ENCODE measurements at regions not wholly inside any gene's neighbourhood (a gene's known extent, or its start where the extent isn't known, plus 50 kb on each side); places are given as distances from the start of the nearest gene placed in this dataset.
"Not testable (repeated sequence)": the region's sequence is repeated elsewhere in the genome, so short reads cannot be mapped to it uniquely, and the experiment has no call there.

DNA sequence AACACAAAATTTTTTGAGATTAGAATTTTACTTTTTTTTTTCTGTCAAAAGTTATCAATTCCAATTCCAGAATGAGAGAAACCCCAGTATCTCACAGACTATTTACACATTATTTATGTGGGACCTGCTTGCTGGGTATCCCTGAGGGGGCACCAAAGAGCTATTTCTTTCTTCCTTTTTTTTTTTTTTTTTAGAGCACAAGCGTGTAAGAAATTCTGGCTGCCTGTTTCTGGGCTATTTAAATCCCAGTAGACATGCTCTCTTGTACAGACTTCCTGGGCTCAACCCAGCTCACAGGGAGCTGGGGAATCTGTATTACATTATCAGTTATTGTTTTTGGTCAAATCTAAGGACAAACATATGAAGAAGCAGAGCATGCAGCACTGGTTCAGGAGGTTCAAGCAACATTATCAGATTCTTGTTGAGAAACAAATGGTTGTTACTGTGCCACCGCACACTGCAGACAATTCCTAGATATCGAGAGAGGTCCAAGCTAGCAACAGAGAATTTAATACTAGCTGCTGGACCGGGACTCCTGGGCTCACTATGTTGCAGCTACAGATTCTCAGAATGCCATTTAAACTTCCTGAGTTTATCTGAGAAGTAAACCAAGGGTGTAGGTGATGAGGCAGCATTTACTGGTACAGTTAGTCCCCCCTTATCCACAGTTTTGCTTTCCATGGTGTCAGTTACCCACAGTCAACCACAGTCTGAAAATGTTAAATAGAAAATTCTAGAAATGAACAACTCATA, 83.3 kb upstream of the NBPF26 start:
- H3K4me3 ChIP-seq; H3K4me1 ChIP-seq (replicated peaks in 1 of 2); in situ Hi-C loops (cut with MboI; ENCODE audit: low pct_unique_long_range_greater_than_20kb in 2 of 9, low sequenced_read_pairs in 9 of 9, unreplicated experiment in 9 of 9); H3K27ac ChIP-seq: not testable (repeated sequence)
- ATAC-seq (replicated peaks in 6 of 8) = peak; percentile 21 to 77 (median 66)
- WGBS, 10 experiments = no CpG with 5 or more reads among the region's 4 CpGs

DNA sequence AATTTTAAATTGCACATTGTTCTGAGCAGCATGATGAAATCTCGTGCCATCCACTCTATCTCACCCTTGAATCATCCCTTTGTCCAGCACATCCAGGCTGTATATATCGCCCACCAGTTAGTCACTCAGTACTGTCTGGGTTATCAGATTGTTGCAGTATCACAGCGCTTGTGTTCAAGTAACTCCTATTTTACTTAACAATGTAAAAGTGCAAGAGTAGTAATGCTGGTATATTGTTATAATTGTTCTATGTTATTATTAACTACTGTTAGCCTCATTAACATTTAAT, 82.8 kb upstream of the NBPF26 start:
- H3K4me1 ChIP-seq (replicated peaks in 1 of 2); H3K4me3 ChIP-seq; in situ Hi-C loops (cut with MboI; ENCODE audit: low pct_unique_long_range_greater_than_20kb in 2 of 9, low sequenced_read_pairs in 9 of 9, unreplicated experiment in 9 of 9); H3K27ac ChIP-seq: not testable (repeated sequence)
- ATAC-seq (replicated peaks in 6 of 8) = peak in 7 of 8 experiments; percentile 24 to 98 (median 95)
- WGBS, 10 experiments = no CpG with 5 or more reads among the region's 3 CpGs

DNA sequence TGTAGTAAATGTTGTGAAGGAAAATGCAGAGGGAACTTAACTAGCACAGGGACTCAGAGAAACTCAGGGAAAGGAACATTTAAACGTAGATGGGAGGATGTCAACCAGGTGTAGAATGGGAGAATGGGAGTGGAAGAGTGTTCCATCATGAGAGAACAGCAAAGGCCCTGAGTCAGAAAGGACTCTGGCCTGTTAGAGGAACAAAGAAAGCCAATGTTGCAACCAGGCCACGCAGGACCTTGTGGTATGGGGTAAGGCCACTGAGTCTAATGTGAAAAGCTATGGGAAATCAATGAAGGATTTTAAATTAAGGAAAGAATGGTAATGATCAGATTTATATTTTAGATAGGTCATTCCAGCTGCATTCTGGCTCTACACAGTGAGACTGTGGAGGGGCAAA, 76.6 kb upstream of the NBPF26 start:
- no CpG with 5 or more reads among the region's 2 CpGs for WGBS, 10 experiments
- ATAC-seq (replicated peaks in 6 of 8); H3K4me1 ChIP-seq (replicated peaks in 1 of 2); in situ Hi-C loops (cut with MboI; ENCODE audit: low pct_unique_long_range_greater_than_20kb in 2 of 9, low sequenced_read_pairs in 9 of 9, unreplicated experiment in 9 of 9); H3K27ac ChIP-seq; H3K4me3 ChIP-seq: not testable (repeated sequence)

DNA sequence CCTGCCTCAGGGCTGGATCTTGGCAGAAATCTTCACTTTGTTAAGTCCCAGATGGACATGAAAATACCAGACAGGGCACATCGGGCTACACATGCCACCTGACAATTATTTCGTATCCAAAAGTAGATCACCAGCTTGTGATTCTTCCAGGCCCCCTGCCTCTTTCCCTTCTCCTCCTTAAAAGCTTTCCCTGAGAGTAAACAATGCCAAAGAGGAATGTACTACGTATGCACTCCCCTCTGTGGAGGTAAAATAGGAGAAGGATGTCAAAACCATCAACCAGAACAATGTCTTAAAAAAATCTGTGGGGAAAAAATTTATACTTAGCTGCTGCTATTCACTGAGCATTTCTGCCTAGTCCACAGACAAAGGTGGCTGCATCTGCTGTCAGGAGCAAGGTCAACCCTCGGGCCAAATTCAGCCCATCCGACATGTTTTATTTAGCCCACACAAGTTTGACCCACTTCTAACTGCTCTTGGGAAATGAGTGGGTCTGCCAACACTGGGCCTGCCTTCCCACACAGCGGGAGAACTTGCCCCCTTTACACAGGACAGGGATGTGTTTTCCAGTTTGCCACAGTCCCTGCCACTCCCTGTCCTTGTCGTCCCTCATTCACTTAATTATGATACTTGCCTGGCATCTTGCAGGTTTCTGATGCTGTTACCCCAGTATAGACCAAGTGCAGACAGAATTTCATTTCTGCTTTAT, 74.7 kb upstream of the NBPF26 start:
- H3K4me1 ChIP-seq (replicated peaks in 1 of 2); H3K4me3 ChIP-seq; H3K27ac ChIP-seq; in situ Hi-C loops (cut with MboI; ENCODE audit: low pct_unique_long_range_greater_than_20kb in 2 of 9, low sequenced_read_pairs in 9 of 9, unreplicated experiment in 9 of 9): not testable (repeated sequence)
- ATAC-seq (replicated peaks in 6 of 8) = peak in 3 of 8 experiments; percentile 1 to 17 (median 7)
- no CpG with 5 or more reads among the region's 7 CpGs for WGBS, 10 experiments

DNA sequence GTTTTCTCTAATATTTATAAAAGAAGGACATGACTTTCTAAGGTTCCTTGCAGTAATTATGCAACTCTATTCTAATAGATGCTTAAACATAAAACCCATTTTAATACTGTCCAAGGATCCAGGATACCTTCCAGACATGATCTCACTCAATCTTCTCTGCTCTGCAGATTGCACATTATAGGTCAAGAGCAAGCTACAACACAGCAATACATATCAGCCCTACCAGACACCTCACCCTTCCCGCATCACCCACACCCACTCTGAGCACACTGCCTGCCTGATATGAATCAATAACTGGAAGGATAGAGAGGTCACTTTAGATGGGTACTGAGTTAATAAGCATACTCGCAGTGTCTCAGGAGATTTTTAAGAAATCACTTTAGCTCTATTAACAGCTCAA, 74.0 kb upstream of the NBPF26 start:
- H3K4me3 ChIP-seq; in situ Hi-C loops (cut with MboI; ENCODE audit: low pct_unique_long_range_greater_than_20kb in 2 of 9, low sequenced_read_pairs in 9 of 9, unreplicated experiment in 9 of 9); H3K4me1 ChIP-seq (replicated peaks in 1 of 2); H3K27ac ChIP-seq: not testable (repeated sequence)
- no CpG with 5 or more reads among the region's 2 CpGs for WGBS, 10 experiments
- peak in 7 of 8 experiments; percentile 90 to 98 (median 95) for ATAC-seq (replicated peaks in 6 of 8)

DNA sequence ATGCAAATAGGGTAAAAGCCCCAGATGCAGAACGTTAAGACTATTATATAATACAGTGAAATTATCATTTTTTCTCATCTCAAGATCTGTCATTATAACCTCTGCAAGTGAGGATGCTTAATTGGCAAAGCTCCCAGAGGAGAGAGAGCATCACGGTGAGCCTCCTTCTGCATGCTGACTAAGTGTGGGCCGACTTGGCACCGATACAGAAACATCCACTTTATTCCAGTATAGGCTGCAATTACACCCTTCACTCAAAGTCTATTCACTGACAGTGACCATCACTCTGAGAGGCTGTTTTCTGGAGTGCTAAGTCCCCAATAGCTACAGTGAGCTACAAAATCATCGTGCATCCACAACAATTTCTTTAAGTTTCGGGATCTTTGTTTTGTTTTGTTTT, 69.6 kb upstream of the NBPF26 start:
- in situ Hi-C loops (cut with MboI; ENCODE audit: low pct_unique_long_range_greater_than_20kb in 2 of 9, low sequenced_read_pairs in 9 of 9, unreplicated experiment in 9 of 9); H3K4me1 ChIP-seq (replicated peaks in 1 of 2); H3K27ac ChIP-seq; H3K4me3 ChIP-seq: not testable (repeated sequence)
- peak in 7 of 8 experiments; percentile 34 to 73 (median 60) for ATAC-seq (replicated peaks in 6 of 8)
- no CpG with 5 or more reads among the region's 6 CpGs for WGBS, 10 experiments

DNA sequence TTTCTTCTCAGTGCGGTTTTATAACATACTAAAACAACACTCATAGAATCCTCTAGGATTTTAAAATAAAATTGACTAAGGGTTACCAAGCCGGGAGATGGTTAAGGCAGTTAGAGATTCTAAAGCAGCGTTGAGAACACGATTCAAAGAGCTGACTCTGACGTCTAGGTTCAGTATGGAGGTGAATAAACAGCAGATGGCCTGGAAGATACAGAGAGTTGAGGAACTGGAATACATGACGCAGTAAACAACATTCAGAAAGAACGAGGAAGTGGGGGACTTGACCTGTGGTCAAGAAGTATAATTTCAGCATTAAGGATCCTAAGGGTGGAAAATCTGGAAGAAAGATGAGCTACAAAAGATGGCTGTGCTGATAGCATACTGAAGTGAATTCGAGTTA, 68.4 kb upstream of the NBPF26 start:
- in situ Hi-C loops (cut with MboI; ENCODE audit: low pct_unique_long_range_greater_than_20kb in 2 of 9, low sequenced_read_pairs in 9 of 9, unreplicated experiment in 9 of 9); ATAC-seq (replicated peaks in 6 of 8); H3K27ac ChIP-seq; H3K4me3 ChIP-seq; H3K4me1 ChIP-seq (replicated peaks in 1 of 2): not testable (repeated sequence)
- WGBS, 10 experiments = no CpG with 5 or more reads among the region's 8 CpGs

DNA sequence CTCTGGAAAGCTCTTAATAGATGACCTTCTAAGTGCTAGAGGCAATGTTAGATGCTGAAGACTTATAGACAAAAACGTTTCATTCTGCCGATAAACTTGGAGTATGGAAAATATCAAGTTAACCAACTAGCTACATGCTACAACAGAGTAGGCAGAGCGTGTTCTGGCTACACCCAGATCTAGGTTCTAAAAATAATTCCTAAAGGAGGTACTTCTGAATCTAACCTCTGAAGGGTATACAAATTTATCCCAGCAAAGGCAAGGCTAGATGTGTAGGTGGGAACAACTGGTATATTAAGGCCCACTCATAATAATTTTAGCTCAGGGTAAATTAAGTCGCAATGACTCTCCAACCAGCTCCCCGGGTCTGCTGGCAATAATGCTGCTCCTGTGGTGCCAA, 67.6 kb upstream of the NBPF26 start:
- WGBS, 10 experiments = no CpG with 5 or more reads among the region's 5 CpGs
- ATAC-seq (replicated peaks in 6 of 8); in situ Hi-C loops (cut with MboI; ENCODE audit: low pct_unique_long_range_greater_than_20kb in 2 of 9, low sequenced_read_pairs in 9 of 9, unreplicated experiment in 9 of 9); H3K4me3 ChIP-seq; H3K4me1 ChIP-seq (replicated peaks in 1 of 2); H3K27ac ChIP-seq: not testable (repeated sequence)

DNA sequence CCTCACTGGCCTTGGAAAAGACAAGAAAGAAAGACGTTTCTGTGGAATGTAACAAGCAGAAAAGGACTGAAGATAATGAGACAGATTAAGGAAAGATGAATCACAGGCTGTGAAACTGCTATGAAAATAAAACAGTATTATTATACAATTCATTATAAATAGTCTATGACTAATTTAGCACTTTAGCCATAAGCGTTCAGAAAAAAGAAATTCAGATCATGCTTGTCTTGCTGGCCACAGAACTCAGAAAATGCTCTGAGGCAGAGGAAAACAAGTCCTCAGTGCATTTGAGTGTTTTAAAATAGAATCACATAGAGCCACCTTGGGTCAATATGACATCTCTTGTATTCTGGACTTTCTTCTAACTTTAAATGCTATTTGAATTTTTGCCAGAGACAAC, 65.9 kb upstream of the NBPF26 start:
- WGBS, 10 experiments = no CpG with 5 or more reads among the region's 2 CpGs
- H3K4me3 ChIP-seq; H3K27ac ChIP-seq; H3K4me1 ChIP-seq (replicated peaks in 1 of 2); in situ Hi-C loops (cut with MboI; ENCODE audit: low pct_unique_long_range_greater_than_20kb in 2 of 9, low sequenced_read_pairs in 9 of 9, unreplicated experiment in 9 of 9): not testable (repeated sequence)
- ATAC-seq (replicated peaks in 6 of 8) = peak in 2 of 8 experiments; percentile 53 to 55

DNA sequence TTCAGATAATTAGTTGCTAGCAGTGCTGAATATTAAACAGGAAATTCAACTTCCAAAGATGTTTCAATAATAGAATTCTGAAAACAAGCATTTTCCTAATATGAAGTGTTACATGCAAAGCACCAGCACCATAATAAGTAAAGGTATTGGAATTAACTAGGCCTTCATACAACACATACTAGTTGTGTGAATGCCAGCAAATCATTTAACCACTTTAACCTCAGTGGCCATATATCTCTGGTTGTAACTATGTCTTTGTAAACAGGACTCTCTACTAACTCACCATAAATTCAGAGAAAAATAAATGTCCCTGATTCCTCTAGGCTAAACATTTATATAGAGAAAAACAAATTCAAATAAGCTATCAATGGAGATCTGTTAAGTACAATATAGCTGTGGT, 65.1 kb upstream of the NBPF26 start:
- H3K4me3 ChIP-seq; in situ Hi-C loops (cut with MboI; ENCODE audit: low pct_unique_long_range_greater_than_20kb in 2 of 9, low sequenced_read_pairs in 9 of 9, unreplicated experiment in 9 of 9); ATAC-seq (replicated peaks in 6 of 8); H3K4me1 ChIP-seq (replicated peaks in 1 of 2); H3K27ac ChIP-seq: not testable (repeated sequence)

DNA sequence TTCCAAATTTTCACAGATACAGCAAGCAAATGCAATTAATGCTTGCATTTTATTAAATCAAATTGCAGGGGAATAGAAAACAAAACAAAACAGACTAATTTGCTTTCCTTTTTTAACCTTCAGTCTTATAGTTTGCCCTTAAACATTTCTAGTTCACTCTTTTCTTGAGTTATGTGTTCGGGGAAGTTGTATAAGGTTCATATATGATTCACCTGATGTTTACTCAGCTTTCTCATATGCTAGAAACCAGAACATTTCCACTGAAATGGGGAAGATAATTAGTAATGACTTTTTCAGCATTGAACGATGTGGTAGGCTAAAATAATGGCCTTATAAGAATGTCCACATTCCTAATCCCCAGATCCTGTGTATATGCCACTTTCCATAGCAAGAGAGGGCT, 64.6 kb upstream of the NBPF26 start:
- WGBS, 10 experiments = no CpG with 5 or more reads among the region's 2 CpGs
- ATAC-seq (replicated peaks in 6 of 8); in situ Hi-C loops (cut with MboI; ENCODE audit: low pct_unique_long_range_greater_than_20kb in 2 of 9, low sequenced_read_pairs in 9 of 9, unreplicated experiment in 9 of 9): not testable (repeated sequence)

DNA sequence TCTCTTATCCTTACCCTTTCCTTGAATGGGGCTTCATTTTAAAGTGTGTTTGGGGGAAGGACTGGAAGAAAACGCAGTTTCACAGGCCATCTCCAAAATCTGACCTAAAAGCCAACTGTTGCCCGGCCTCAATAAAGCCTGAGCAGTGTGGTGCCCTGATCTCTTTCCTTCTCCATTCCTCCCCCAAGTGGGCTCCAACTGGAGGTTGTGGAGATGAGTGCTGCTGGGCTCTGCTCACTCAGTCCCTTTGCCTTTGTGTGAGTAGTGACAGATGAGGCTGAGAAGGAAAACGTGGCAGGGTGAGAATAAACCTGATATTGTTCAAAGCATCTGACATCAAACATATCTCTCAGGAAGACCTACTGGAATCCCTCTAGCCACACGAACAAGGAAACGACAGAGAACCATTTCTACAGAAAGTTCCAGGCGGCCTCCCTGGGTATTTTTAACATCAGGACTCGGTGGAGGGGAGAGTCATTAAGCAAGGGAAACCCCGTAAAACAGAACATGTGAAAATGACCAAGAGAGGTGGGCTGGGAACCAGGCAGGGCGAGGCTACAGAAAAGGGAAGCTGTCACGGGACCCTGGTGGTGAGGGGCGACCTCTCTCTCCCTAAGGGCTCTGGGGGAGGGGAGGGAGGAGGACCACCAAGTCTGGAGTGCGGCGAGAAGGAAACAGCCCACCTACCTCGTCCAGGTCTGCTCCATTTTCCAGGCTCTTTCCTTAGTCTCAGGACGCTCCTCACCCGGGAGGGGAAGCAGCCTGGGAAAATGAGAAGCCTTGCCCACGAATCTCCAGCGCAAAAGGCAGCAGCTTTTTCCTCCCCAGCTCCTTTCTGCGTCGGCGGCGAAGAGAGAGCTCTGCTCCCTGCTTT, 59.1 kb upstream of the NBPF26 start:
- ATAC-seq (replicated peaks in 6 of 8) = peak; percentile 54 to 71 (median 60)
- in situ Hi-C loops (cut with MboI; ENCODE audit: low pct_unique_long_range_greater_than_20kb in 2 of 9, low sequenced_read_pairs in 9 of 9, unreplicated experiment in 9 of 9) = not testable (repeated sequence)
- H3K4me3 ChIP-seq = peak overlapping the region in 2 of 5 donors; percentile 37 to 51

More for the DNA sequence above, 64.6 kb upstream of the NBPF26 start:
- H3K4me3 ChIP-seq; H3K27ac ChIP-seq; H3K4me1 ChIP-seq (replicated peaks in 1 of 2): not testable (repeated sequence)

DNA sequence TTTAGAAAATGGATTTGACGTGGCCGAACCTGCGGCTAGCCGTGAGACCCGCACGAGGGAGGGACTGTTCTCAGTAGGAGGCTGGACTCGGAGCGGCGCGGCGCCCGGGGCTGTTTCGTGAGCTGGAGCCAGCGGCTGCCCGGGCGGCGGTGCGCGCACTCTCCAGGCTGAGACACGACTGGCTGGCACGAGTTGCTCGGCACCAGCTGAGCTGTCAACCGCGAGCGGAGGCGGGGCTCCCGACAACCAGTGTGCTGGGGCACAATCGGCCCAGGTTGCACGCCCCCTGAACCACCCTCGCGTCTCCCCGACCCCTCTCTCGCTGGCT, 58.5 kb upstream of the NBPF26 start:
- ATAC-seq (replicated peaks in 6 of 8) = peak; percentile 96 to 99 (median 98)
- in situ Hi-C loops (cut with MboI; ENCODE audit: low pct_unique_long_range_greater_than_20kb in 2 of 9, low sequenced_read_pairs in 9 of 9, unreplicated experiment in 9 of 9); H3K27ac ChIP-seq: not testable (repeated sequence)

More for the DNA sequence above, 59.1 kb upstream of the NBPF26 start:
- no CpG with 5 or more reads among the region's 22 CpGs for WGBS, 10 experiments
- not testable (repeated sequence) for H3K4me1 ChIP-seq (replicated peaks in 1 of 2); H3K27ac ChIP-seq

More for the DNA sequence above, 58.5 kb upstream of the NBPF26 start:
- WGBS, 10 experiments = no CpG with 5 or more reads among the region's 33 CpGs
- H3K4me3 ChIP-seq = peak overlapping the region in 2 of 5 donors; percentile 37 to 51
- H3K4me1 ChIP-seq (replicated peaks in 1 of 2) = not testable (repeated sequence)
